Glomerular visceral epithelial cell (primary cell): ENCODE measurements at regions not wholly inside any gene's neighbourhood (a gene's known extent, or its start where the extent isn't known, plus 50 kb on each side); places are given as distances from the start of the nearest gene placed in this dataset.
A peak's percentile ranks its signal among the peaks of the same experiment; 100 is the strongest.
"Not testable (repeated sequence)": the region's sequence is repeated elsewhere in the genome, so short reads cannot be mapped to it uniquely, and the experiment has no call there.

Experiments used
- DNase-seq: peaks from one replicate; pipeline ENCODE4 v3.0.0-alpha.2; 2016; ENCODE audit errors: extremely low spot score

DNA sequence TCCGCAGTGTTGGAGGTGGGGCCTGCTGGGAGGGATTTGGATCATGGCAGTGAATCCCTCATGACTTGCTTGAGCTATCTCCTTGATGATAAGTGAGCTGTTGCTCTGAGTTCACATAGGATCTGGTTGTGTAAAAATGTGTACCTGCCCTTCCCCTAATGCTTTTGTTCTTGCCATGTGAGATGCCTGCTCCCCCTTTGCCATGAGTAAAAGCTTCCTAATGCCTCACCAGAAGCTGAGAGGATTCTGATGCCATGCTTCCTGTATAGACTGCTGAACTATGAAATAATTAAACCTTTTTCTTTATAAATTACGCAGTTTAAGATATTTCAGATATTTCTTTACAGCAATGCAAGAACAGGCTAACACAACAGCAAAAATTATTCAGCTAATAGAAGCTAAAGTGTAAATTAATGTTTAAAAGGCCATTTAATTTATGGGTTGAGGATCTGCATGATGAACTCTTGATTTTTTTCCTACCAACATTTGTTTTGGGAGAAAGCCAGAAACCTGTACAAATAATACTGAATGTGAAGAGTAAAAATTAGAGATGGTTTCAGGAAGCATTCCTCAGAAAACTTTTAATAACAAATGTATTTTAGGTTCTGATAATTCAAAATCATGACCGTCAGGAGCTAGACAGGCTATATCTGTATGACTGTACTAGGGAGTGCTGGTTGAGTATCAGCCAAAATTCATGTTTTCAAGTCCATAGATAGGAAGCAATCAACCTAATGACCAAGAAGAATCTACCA, 177.5 kb upstream of the GRIA4 start:
- DNase-seq = no peak

GRCh38 chr11:105429096-105429910, 180.6 kb upstream of the GRIA4 start:
- DNase-seq = no peak

- DNase-seq = no peak
Measured at GRCh38 chr11:105407101-105407500, 202.8 kb upstream of the GRIA4 start.

- DNase-seq = no peak
Measured at GRCh38 chr11:105401269-105401809, 208.5 kb upstream of the GRIA4 start.

- no peak for DNase-seq
Measured at GRCh38 chr11:105399511-105399910, 210.4 kb upstream of the GRIA4 start.

DNA sequence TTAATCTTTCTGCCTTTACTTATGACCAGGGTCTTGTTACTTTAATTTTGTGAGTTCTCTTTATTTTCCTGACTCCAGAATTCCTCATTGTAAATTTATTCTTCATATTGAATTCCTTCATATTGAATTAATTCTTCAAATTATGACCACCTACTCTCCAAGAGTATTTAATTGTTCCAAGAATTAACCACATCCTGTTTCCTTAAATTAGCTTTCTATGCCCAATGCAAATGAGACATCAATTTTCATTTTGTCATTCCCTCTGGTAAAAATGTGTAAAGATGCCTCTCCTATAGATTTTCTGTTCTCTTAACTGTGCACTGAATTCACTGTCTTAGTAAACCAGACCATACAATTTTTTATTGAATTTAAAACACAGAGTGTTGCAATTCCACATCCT, 211.2 kb upstream of the GRIA4 start:
- DNase-seq = no peak

- no peak for DNase-seq
Measured at GRCh38 chr11:105393326-105393725, 216.5 kb upstream of the GRIA4 start.

- DNase-seq = no peak
Measured at GRCh38 chr11:105392556-105392955, 217.3 kb upstream of the GRIA4 start.

- DNase-seq = no peak
Measured at GRCh38 chr11:105389952-105390351, 219.9 kb upstream of the GRIA4 start.

GRCh38 chr11:105388006-105388405, 221.9 kb upstream of the GRIA4 start:
- DNase-seq = no peak

DNA sequence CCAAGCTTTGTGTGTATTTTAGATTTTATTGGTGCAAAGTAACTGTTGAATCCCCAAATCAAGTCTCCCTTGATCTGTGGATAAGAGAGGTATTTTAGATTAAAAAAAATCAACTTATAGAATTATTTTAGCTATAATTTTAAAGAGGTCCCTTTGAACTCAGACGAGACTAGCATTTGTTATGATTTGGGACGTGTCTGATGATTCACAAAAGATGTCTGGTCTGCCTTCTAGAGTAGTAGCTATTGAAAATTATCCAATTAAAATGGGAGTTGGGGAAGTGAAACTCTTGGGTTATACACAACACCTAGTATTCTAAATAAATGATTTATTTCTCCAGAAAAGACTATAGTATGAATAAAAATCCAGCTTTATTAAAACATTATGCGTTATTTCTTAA, 227.9 kb upstream of the GRIA4 start:
- DNase-seq = no peak

GRCh38 chr11:105377870-105378269, 232.0 kb upstream of the GRIA4 start:
- no peak for DNase-seq

- DNase-seq = no peak
Measured at GRCh38 chr11:105372206-105372605, 232.6 kb upstream of the CARD18 start.

DNA sequence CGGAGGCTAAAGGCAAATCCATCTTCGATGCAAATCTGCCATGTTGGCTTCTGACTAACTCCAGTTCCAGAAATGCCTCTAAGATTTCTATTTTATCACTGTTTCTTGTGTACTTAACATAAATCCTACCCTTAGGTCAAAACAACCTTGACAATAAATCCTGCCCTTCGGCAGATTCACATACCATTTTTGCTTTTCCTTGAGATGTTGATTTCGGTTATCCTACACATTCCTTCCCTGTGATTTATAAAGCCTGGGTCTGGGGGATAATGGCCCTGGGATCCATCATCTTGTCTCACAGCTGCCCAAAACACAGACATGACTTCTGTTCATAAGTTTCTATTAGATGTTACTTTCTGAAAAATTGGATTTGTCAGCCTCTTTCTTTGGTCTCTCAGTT, 231.7 kb upstream of the CARD18 start:
- DNase-seq = no peak

DNA sequence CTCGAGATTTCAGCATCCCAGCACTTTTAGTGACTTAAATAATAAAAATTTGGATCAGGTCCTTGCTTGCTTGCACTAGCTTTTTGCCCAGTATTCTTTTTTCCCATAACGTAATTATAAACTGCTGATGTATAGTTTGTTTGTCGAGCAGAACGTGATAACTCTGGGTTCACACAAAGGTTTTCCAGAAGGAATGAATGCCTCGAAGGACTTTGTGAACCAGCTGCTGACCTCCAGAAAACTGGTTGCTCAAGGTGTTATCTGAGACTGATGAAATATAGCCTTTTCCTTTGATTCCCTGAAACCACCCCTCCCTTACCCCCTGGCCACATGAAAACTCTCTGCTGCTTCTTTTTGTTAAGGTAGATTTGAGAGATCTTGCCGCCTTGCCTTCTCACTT, 229.1 kb upstream of the CARD18 start:
- no peak for DNase-seq

DNA sequence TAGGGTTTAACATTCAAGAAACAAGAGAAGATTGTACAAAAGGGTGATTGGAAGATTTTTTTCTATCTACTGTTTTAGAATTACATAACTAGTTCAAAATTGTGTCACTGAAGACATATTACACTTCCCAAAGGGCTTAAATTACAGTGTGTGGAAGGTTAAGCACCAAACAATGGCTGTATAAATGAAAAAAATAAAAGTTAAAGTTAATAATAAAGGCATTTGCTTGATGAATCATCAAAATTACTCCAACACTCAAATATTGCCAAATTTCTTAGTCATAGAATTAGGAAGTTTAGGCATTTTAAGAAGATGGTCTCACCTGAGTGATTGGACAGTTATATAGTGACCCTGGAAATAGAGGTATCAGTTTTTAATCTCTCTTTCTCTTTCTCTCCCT, 227.6 kb upstream of the CARD18 start:
- DNase-seq = no peak

- DNase-seq = no peak
Measured at GRCh38 chr11:105361651-105362050, 222.1 kb upstream of the CARD18 start.

DNA sequence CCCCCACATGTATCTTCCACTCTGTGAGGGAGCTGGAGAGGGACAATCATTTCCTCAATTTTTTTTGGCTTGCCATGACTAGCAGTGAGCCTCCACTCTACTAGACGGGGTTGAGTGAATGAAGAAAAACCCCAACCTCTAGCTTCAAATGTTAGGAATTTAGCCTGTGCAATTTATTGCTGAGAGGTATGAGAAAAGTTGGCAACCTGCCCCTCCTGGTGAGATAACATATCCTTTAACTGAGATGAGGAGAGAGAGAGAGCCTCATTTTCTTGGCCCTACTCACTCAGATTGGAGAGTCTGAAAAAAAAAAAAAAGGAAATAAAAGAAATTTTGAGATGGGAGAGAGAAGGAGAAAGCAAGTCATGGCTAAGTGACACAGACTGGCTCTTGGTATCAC, 218.2 kb upstream of the CARD18 start:
- DNase-seq = peak; percentile 2

DNA sequence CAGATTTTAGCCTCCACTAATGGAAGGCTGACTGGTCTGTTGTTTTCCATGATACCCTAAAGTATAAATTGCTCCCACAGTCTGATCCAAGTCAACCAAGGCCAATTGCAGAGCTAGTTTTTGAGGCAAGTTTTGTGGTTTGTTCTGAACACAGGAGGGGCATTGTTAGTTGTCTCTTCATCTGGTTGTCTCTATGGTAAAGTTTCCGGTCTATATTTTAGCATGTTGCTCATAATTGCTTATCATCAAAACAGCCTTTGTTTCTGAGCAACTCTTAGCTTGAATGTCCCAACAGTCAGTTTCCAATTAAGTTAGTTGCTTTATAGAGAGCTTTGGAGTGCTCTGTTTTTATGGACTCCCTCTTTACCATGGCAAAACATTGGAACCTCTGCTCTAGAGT, 217.6 kb upstream of the CARD18 start:
- no peak for DNase-seq

DNA sequence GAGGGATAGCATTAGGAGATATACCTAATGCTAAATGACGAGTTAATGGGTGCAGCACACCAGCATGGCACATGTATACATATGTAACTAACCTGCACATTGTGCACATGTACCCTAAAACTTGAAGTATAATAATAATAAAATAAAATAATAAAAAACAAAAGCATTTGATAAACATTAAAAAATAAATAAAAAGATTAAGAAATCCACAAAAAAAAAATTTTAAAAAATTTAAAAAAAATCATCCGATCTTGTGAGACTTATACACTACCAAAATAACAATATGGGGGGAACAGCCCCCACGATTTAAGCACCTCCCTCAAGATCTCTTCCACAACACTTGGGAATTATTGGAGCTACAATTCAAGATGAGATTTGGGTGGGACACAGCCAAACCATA, 210.3 kb upstream of the CARD18 start:
- DNase-seq = not testable (repeated sequence)

DNA sequence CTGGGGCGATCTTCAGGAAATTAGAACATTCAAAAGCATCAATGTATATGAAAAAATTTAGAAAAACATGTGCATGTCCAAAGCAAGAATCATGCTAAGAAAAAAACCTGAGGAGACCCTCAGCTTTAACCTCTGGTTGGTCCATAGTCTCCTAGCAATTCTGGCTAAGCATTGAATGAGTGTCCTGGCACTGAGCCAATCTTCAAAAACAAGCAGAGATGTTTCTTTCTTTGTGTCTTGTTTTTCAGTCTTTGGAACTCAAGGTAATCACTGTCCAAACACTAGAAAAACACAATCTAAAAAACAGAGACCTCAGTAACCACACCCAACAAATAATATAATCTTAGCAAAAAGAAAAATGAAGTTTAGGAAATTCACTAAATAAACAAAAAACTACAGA, 205.4 kb upstream of the CARD18 start:
- DNase-seq = no peak

GRCh38 chr11:105334025-105334714, 194.6 kb upstream of the CARD18 start:
- DNase-seq = no peak
